HG03135 (cell line): ENCODE measurements at regions not wholly inside any gene's neighbourhood (a gene's known extent, or its start where the extent isn't known, plus 50 kb on each side); places are given as distances from the start of the nearest gene placed in this dataset.

Experiments
- ATAC-seq: cut with Tn5 transposase; IDR thresholded peaks from one replicate; pipeline ENCODE4 v1.9.1; 2021; ENCODE audit warnings: mild to moderate bottlenecking, moderate library complexity; ENCODE audit not compliant: unreplicated experiment

- ATAC-seq = no peak
Measured at GRCh38 chr5:167598166-167598565, 693.3 kb upstream of the WWC1 start.

DNA sequence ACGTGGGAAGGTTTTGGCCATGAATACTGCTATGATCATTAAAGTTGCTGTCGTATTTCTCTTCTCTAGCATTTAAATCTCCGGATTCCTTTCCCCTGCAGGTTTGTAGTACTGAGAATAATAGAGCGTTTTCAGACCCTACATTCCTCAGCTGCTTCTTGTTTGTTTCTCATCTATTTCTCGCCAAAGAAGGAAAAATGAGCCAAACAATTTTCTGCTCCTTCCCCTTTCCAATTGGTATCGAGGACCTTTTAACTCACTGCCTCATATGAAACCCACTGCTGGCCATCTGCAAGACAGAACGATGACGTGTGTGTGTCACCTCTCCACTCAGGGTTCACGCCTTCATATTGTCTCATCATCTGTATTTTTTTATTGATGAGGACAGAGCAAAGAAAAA, 689.4 kb upstream of the WWC1 start:
- no peak for ATAC-seq

DNA sequence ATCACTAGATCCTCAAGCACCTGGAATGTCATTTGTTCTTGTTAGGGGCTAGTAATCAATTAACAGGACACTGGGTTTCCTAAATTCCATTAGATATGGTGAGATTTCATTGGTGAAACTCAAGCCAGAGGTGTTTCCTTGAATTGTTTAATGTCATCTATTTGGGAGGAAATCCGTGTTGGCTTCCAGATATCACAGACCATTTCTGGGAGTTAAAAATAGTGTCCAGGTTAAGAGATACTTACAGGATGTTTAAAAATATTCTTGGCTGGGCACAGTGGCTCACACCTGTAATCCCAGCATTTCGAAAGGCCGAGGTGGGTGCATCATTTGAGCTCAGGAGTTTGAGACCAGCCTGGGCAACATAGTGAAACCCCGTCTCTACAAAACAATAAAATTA, 688.3 kb upstream of the WWC1 start:
- ATAC-seq = no peak

DNA sequence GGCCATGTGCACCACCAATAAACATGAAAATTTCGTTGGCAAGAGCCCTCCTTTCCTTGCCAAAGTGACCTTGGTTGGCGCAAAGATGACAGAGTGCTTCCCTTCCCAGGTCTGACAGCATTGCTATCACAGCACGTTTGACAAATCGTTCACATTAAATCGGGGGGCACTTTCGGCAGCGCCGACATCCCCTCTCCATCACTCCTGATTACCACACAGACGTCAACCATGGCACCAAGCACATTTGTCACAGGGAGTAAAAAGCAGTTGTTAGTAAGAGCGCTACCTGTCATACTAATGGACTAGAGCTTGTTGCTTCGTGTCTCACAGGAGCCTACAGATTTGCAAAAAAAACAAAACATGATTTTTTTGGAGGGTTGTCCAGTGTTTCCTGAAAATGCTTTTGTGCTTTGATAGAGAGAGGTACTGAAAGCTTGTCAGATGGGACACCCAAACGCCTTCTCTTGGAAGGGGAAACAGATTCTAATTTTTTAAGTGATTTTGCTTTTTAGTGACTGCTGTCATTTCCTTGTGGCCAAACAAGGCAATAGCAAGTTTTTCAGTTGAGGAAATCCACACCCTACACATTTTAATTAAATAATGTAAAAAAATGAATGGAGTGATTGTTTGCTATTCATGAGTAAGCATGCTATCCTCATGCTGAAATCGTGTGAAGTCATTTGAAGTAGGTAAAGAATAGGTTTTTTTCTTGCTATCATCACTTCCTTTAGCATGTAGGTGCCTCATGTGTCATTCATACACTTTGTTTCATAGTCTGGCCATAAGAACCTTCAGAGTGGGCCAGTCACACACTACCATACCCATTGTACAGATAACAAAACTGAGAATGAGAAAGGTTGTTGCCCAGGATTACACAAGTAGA, 682.8 kb upstream of the WWC1 start:
- ATAC-seq = no peak

- ATAC-seq = no peak
Measured at GRCh38 chr5:167614294-167615021, 677.0 kb upstream of the WWC1 start.

GRCh38 chr5:167616043-167616890, 675.2 kb upstream of the WWC1 start:
- ATAC-seq = no peak

GRCh38 chr5:167623354-167623753, 668.1 kb upstream of the WWC1 start:
- no peak for ATAC-seq

- no peak for ATAC-seq
Measured at GRCh38 chr5:167624053-167624452, 667.4 kb upstream of the WWC1 start.

- ATAC-seq = no peak
Measured at GRCh38 chr5:167626341-167627123, 664.9 kb upstream of the WWC1 start.

GRCh38 chr5:167629634-167630033, 661.8 kb upstream of the WWC1 start:
- ATAC-seq = no peak

GRCh38 chr5:167631191-167631590, 660.3 kb upstream of the WWC1 start:
- no peak for ATAC-seq

DNA sequence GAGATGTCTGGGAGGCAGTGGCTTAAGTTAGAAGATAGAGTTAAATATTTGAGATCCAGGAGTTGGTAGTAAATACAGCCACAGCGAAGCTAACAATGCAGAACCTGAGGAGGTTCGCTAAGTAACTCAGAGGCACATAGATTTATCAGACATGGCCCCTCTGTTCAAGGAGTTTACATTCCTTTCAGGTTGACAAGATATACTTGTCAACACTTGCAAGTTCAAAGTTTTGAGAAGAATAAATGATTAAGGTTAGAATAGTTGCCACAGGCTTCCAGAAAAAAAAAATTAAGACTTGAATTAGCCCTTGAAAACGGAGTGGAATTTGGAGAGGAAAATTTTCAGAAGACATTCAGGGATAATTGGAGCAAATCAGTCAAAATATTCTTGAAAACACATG, 658.3 kb upstream of the WWC1 start:
- no peak for ATAC-seq

- no peak for ATAC-seq
Measured at GRCh38 chr5:167633931-167634341, 657.5 kb upstream of the WWC1 start.

- no peak for ATAC-seq
Measured at GRCh38 chr5:167634432-167634831, 657.0 kb upstream of the WWC1 start.

DNA sequence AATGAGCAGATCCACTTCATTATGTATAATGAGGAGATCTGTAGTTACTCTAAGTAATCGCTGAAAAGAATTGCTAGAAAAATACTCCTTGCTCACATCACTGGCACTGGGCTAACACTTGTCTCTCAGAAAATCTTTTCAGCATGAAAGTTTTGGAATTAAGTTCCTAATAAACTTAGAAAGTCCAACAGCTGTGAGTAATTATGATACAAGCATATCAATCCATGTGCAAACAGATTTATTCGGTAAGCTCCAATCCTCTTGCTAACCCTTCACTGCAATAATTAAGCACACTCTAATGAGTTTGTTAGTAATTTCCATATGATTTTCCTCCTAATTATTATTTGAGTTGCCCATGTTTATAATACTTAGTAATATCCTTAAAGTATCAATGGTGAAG, 652.6 kb upstream of the WWC1 start:
- ATAC-seq = no peak

DNA sequence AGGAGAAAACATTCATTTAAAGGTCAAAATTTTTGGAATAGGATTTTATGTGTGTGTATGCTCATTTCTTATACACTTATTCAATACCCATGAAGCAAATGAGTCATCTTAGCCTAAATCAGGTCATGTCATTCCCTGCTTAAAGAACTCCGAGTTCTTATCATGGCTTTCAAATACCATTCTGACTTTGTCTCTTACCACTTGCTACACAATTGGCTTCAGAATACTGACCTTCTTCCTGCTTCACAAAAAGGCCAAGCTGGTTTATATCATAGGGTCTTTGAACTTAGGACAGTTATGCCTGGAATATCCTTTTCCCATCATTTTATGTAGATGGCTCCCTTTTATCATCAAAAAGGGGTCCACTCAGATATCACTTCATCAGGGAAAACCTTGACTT, 652.2 kb upstream of the WWC1 start:
- ATAC-seq = no peak

DNA sequence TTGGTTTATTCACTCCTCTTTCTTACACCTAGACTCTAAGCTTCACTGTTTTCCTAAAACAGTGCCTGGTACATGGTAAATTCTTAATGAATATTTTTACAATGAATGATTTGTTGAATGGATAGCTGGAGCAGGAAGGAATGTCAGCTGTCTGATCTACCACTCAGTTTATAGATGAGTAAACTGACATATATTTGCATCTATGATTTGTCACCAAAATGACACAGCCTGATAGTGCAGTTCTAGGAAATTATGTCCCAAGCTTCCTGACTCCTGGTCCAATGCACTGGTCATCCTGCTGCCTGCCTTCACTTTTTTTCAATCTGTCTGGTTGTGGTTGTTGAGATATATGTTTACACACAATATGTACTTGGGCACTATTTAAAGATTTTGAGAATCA, 651.7 kb upstream of the WWC1 start:
- no peak for ATAC-seq

- ATAC-seq = no peak
Measured at GRCh38 chr5:167642181-167642580, 649.3 kb upstream of the WWC1 start.

- ATAC-seq = no peak
Measured at GRCh38 chr5:167642779-167643517, 648.5 kb upstream of the WWC1 start.
